ENCODE measurements at regions not wholly inside any gene's neighbourhood (a gene's known extent, or its start where the extent isn't known, plus 50 kb on each side); places are given as distances from the start of the nearest gene placed in this dataset.

- RAD21 ChIA-PET (ENCODE audit: low non-redundant PET in 1 of 2, low total read pairs in 2 of 2, uncharacterized antibody in 2 of 2, unreplicated experiment in 2 of 2), result no interaction called here
- Histone ChIP-seq H2AFZ (ENCODE audit: low read depth, low read length, poor library complexity, severe bottlenecking) (no peak overlapping the region), H3K9me2 (ENCODE audit: insufficient read depth) (no peaks in the 10 kb centered on the region), H4K20me1 (ENCODE audit: insufficient read depth) (no peaks in the 10 kb centered on the region), H3K27me3 (ENCODE audit: insufficient read depth, low read length) (no peaks in the 10 kb centered on the region), H3K4me3 (replicated peaks in 1 of 2; ENCODE audit: low read depth in 1 of 2, low read length in 2 of 2) (no peak overlapping the region), H3K79me2 (ENCODE audit: insufficient read depth, low read length) (no peaks in the 10 kb centered on the region), H3K36me3 (ENCODE audit: control insufficient read depth in 1 of 2, insufficient read depth in 2 of 2, low read length in 2 of 2) (no peaks in the 10 kb centered on the region), H3K4me2 (ENCODE audit: low read length) (no peak overlapping the region), H3K27ac (ENCODE audit: low read depth, low read length) (no peak overlapping the region), H3K9ac (ENCODE audit: low read length) (no peak overlapping the region), H3K9me3 (ENCODE audit: control insufficient read depth in 1 of 2, insufficient read depth in 1 of 2, low read depth in 1 of 2, low read length in 2 of 2) (no peaks in the 10 kb centered on the region), H3K4me1 (ENCODE audit: control insufficient read depth in 1 of 2, insufficient read depth in 2 of 2, low read length in 2 of 2) (peaks cover 47 to 69% of the 10 kb centered on the region in 2 experiments)
- intact Hi-C loops (cut with micrococcal nuclease), result no loop called here
- no peak for ATAC-seq
- DNase-seq (ENCODE audit: low read depth, low spot score), result no peak
- CTCF ChIA-PET, result no interaction called here
- TF ChIP-seq EZH2 (IDR thresholded peaks at IDR 0.05) (no peak), FOSL1 (IDR thresholded peaks at IDR 0.05; ENCODE audit: low read depth) (no peak), SIN3A (IDR thresholded peaks at IDR 0.05; ENCODE audit: low read depth) (no peak), ZFX (IDR thresholded peaks at IDR 0.05) (no peak), REST (IDR thresholded peaks at IDR 0.05; ENCODE audit: low read depth) (no peak), SP1 (IDR thresholded peaks at IDR 0.05; ENCODE audit: low read depth) (no peak), ZBTB33 (IDR thresholded peaks at IDR 0.05; ENCODE audit: extremely low read depth, insufficient replicate concordance, low read length) (no peak), CBX3 (IDR thresholded peaks at IDR 0.05; ENCODE audit: low read depth) (no peak), POLR2AphosphoS5 (IDR thresholded peaks at IDR 0.05; ENCODE audit: low read depth, low read length) (no peak)
- POLR2A ChIA-PET, result interaction anchor here (2.1 kb wide), 1 partner anchor 13 kb away, joined by 9 read pairs; no protein-coding TSS in a partner anchor
- BruUV-seq (replicated peaks), result no TSS peak
These were observed 141.9 kb upstream of the DLX2 start for GRCh38 chr2:172244419-172245130.

Data from HCT116 (cell line).